ENCODE measurements at regions not wholly inside any gene's neighbourhood (a gene's known extent, or its start where the extent isn't known, plus 50 kb on each side); places are given as distances from the start of the nearest gene placed in this dataset.

- TF ChIP-seq, protein P1, sequence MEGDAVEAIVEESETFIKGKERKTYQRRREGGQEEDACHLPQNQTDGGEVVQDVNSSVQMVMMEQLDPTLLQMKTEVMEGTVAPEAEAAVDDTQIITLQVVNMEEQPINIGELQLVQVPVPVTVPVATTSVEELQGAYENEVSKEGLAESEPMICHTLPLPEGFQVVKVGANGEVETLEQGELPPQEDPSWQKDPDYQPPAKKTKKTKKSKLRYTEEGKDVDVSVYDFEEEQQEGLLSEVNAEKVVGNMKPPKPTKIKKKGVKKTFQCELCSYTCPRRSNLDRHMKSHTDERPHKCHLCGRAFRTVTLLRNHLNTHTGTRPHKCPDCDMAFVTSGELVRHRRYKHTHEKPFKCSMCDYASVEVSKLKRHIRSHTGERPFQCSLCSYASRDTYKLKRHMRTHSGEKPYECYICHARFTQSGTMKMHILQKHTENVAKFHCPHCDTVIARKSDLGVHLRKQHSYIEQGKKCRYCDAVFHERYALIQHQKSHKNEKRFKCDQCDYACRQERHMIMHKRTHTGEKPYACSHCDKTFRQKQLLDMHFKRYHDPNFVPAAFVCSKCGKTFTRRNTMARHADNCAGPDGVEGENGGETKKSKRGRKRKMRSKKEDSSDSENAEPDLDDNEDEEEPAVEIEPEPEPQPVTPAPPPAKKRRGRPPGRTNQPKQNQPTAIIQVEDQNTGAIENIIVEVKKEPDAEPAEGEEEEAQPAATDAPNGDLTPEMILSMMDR (IDR thresholded peaks at IDR 0.05), result no peak
- no peak for TF ChIP-seq POLR2A (IDR thresholded peaks at IDR 0.05)
Observed at GRCh38 chrY:7729318-7730011, 817.9 kb upstream of the AMELY start.
